SK-N-SH treated with all-trans-retinoic acid at 6 μM for 48 hours (cell line): ENCODE measurements at regions not wholly inside any gene's neighbourhood (a gene's known extent, or its start where the extent isn't known, plus 50 kb on each side); places are given as distances from the start of the nearest gene placed in this dataset.

ENCODE experiments used
- ATAC-seq: fragments of 200-7000 bp; cut with Tn5 transposase; 3 replicates; pipeline ENCODE4 v1.9.1; 2020; ENCODE audit warnings: mild to moderate bottlenecking, moderate library complexity
- ARNTL ChIP-seq: fragments of 450-650 bp; formaldehyde crosslinking; IDR thresholded peaks from 2 replicates; pipeline ENCODE4 v1.5.0; 2020; ENCODE audit warnings: low read depth, mild to moderate bottlenecking, moderate library complexity, borderline replicate concordance
- BACH2 ChIP-seq: fragments of 250-450 bp; sonication (Bioruptor Pico); IDR thresholded peaks from 2 replicates; pipeline ENCODE4 v1.9.0; 2021; ENCODE audit warnings: mild to moderate bottlenecking, borderline replicate concordance
- CREB5 ChIP-seq: fragments of 250-450 bp; sonication (Bioruptor Pico); IDR thresholded peaks from 2 replicates; pipeline ENCODE4 v1.5.1; 2020; ENCODE audit warnings: low read depth, mild to moderate bottlenecking, moderate library complexity
- CSRNP3 ChIP-seq: fragments of 250-450 bp; sonication (Bioruptor Pico); IDR thresholded peaks from 2 replicates; pipeline ENCODE4 v1.5.1; 2021; ENCODE audit warnings: mild to moderate bottlenecking, moderate library complexity
- ESRRG ChIP-seq: fragments of 250-450 bp; sonication (Bioruptor Pico); IDR thresholded peaks from 2 replicates; pipeline ENCODE4 v1.6.1; 2021; ENCODE audit warnings: mild to moderate bottlenecking
- GLIS3 ChIP-seq: fragments of 250-450 bp; sonication (Bioruptor Pico); IDR thresholded peaks from 2 replicates; pipeline ENCODE4 v1.5.0; 2020; ENCODE audit warnings: mild to moderate bottlenecking, moderate library complexity
- ISL1 ChIP-seq: fragments of 250-450 bp; sonication (Bioruptor Pico); IDR thresholded peaks from 2 replicates; pipeline ENCODE4 v2.1.2; 2022; ENCODE audit warnings: mild to moderate bottlenecking, moderate library complexity
- OSR1 ChIP-seq: fragments of 250-450 bp; sonication (Bioruptor Pico); IDR thresholded peaks from 2 replicates; pipeline ENCODE4 v1.8.0; 2022; ENCODE audit warnings: moderate library complexity, mild to moderate bottlenecking, inconsistent platforms
- POU6F1 ChIP-seq: fragments of 250-450 bp; sonication (Bioruptor Pico); IDR thresholded peaks from 2 replicates; pipeline ENCODE4 v1.8.0; 2021; ENCODE audit warnings: low read depth, mild to moderate bottlenecking, moderate library complexity, borderline replicate concordance
- PPARA ChIP-seq: fragments of 250-450 bp; sonication (Bioruptor Pico); IDR thresholded peaks from 2 replicates; pipeline ENCODE4 v1.5.0; 2020; ENCODE audit warnings: mild to moderate bottlenecking, borderline replicate concordance
- RARB ChIP-seq: fragments of 250-450 bp; sonication (Bioruptor Pico); IDR thresholded peaks from 2 replicates; pipeline ENCODE4 v1.8.0; 2021; ENCODE audit warnings: mild to moderate bottlenecking, moderate library complexity
- SNAI2 ChIP-seq: fragments of 250-450 bp; sonication (Bioruptor Pico); IDR thresholded peaks from 2 replicates; pipeline ENCODE4 v1.5.0; 2020; ENCODE audit warnings: mild to moderate bottlenecking, moderate library complexity
- TCF4 ChIP-seq: fragments of 250-450 bp; sonication (Bioruptor Pico); IDR thresholded peaks from 2 replicates; pipeline ENCODE4 v1.8.0; 2021; ENCODE audit warnings: mild to moderate bottlenecking, moderate library complexity, borderline replicate concordance
- TOX ChIP-seq: fragments of 250-450 bp; sonication (Bioruptor Pico); IDR thresholded peaks from 2 replicates; pipeline ENCODE4 v1.8.0; 2021; ENCODE audit warnings: mild to moderate bottlenecking, moderate library complexity, borderline replicate concordance
- TSHZ2 ChIP-seq: fragments of 250-450 bp; sonication (Bioruptor Pico); IDR thresholded peaks from 2 replicates; pipeline ENCODE4 v1.5.0; 2020; ENCODE audit warnings: mild to moderate bottlenecking, moderate library complexity
- ZC3H10 ChIP-seq: fragments of 250-450 bp; sonication (Bioruptor Pico); IDR thresholded peaks from 2 replicates; pipeline ENCODE4 v1.5.1; 2021; ENCODE audit warnings: mild to moderate bottlenecking, moderate library complexity
- ZFP3 ChIP-seq: fragments of 250-450 bp; sonication (Bioruptor Pico); IDR thresholded peaks from 2 replicates; pipeline ENCODE4 v1.5.0; 2020; ENCODE audit warnings: mild to moderate bottlenecking, moderate library complexity
- ZFP30 ChIP-seq: fragments of 450-650 bp; formaldehyde crosslinking; IDR thresholded peaks from 2 replicates; pipeline ENCODE4 v1.5.0; 2022; ENCODE audit warnings: mild to moderate bottlenecking, moderate library complexity
- ZNF565 ChIP-seq: fragments of 450-650 bp; formaldehyde crosslinking; conservative IDR thresholded peaks from 2 replicates; pipeline ENCODE4 v1.5.0; 2020; ENCODE audit warnings: low read depth, mild to moderate bottlenecking, moderate library complexity
- ZNF8 ChIP-seq: fragments of 450-650 bp; formaldehyde crosslinking; IDR thresholded peaks from 2 replicates; pipeline ENCODE4 v1.5.0; 2020; ENCODE audit warnings: mild to moderate bottlenecking, moderate library complexity

- ATAC-seq = no peak
- TF ChIP-seq ZFP3 (CRISPR knock-in tag) (no peak), TOX (CRISPR knock-in tag) (no peak)
Observed at GRCh38 chr1:14135070-14135469, 435.1 kb downstream of the PRDM2 start.

GRCh38 chr1:14136152-14136763, 436.3 kb downstream of the PRDM2 start:
- ATAC-seq = no peak
- TF ChIP-seq TOX (CRISPR knock-in tag) (no peak), ZFP30 (no peak), RARB (CRISPR knock-in tag) (no peak), OSR1 (CRISPR knock-in tag) (no peak), CREB5 (CRISPR knock-in tag) (no peak), BACH2 (no peak), SNAI2 (CRISPR knock-in tag) (no peak), ZFP3 (CRISPR knock-in tag) (no peak), GLIS3 (no peak), ZC3H10 (CRISPR knock-in tag) (no peak)

- ATAC-seq = no peak
- TF ChIP-seq ZFP3 (CRISPR knock-in tag) = no peak
Observed at GRCh38 chr1:14136881-14137280, 436.9 kb downstream of the PRDM2 start.

- ATAC-seq = no peak
Observed at GRCh38 chr1:14137411-14138134, 437.6 kb downstream of the PRDM2 start.

More at GRCh38 chr1:14137411-14138134, 437.6 kb downstream of the PRDM2 start:
- TF ChIP-seq GLIS3 (no peak), ARNTL (no peak), ZFP30 (no peak), ZC3H10 (CRISPR knock-in tag) (no peak), SNAI2 (CRISPR knock-in tag) (no peak), TOX (CRISPR knock-in tag) (no peak), ESRRG (CRISPR knock-in tag) (no peak), TSHZ2 (CRISPR knock-in tag) (no peak), PPARA (CRISPR knock-in tag) (no peak), BACH2 (no peak), ZNF565 (no peak), ZNF8 (no peak), ISL1 (CRISPR knock-in tag) (no peak), TCF4 (CRISPR knock-in tag) (no peak), POU6F1 (CRISPR knock-in tag) (no peak), CSRNP3 (no peak), ZFP3 (CRISPR knock-in tag) (no peak), OSR1 (CRISPR knock-in tag) (no peak)
